ENCODE measurements at regions not wholly inside any gene's neighbourhood (a gene's known extent, or its start where the extent isn't known, plus 50 kb on each side); places are given as distances from the start of the nearest gene placed in this dataset.

DNA sequence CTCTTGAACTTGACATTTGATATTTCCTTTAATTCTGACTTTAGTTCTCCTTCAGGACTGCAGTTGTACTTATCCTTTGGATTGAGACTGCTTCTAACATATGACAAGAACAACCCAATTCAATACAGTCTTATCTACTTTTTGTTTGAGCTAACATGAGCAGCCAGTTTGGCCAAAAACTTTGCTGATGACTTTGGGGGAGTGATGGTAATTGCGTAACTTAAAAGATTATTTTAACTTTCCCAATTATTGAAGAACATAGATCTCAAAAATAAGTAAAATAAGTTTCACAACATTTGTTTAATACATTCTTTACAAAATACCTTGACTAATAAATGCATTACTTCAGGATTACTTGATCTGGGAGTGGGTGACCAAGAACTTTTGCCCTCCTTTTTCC is 1311.1 kb upstream of the NRXN1 start:
- TF ChIP-seq, protein P1, sequence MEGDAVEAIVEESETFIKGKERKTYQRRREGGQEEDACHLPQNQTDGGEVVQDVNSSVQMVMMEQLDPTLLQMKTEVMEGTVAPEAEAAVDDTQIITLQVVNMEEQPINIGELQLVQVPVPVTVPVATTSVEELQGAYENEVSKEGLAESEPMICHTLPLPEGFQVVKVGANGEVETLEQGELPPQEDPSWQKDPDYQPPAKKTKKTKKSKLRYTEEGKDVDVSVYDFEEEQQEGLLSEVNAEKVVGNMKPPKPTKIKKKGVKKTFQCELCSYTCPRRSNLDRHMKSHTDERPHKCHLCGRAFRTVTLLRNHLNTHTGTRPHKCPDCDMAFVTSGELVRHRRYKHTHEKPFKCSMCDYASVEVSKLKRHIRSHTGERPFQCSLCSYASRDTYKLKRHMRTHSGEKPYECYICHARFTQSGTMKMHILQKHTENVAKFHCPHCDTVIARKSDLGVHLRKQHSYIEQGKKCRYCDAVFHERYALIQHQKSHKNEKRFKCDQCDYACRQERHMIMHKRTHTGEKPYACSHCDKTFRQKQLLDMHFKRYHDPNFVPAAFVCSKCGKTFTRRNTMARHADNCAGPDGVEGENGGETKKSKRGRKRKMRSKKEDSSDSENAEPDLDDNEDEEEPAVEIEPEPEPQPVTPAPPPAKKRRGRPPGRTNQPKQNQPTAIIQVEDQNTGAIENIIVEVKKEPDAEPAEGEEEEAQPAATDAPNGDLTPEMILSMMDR (IDR thresholded peaks at IDR 0.05), result no peak
- no peak for TF ChIP-seq POLR2A (IDR thresholded peaks at IDR 0.05)

Data from right lobe of liver (tissue), 4 donors.